Stimulated activated naive B cell treated with anti-CD40 and anti-IgM and Interleukin-4, amounts not matched to agents 10 μg/mL and 1 μg/mL and 100 μg/mL, for 72 hours (primary cell): ENCODE measurements at regions not wholly inside any gene's neighbourhood (a gene's known extent, or its start where the extent isn't known, plus 50 kb on each side); places are given as distances from the start of the nearest gene placed in this dataset.

Source experiments
- ATAC-seq, 2 donors: fragments of 150-1000 bp; cut with Tn5 transposase; replicated peaks; 2 replicates each; pipeline ENCODE4 v1.10.0; 2021; ENCODE audit warnings: moderate library complexity in 1 of 2
- DNase-seq: peaks from one replicate; pipeline ENCODE4 v3.0.0; 2021
- H3K27ac Mint-ChIP-seq: one replicate; pipeline ENCODE4 v1.8.0; 2022; ENCODE audit warnings: mild to moderate bottlenecking, mixed read lengths
- H3K27me3 Mint-ChIP-seq, 2 donors: one replicate each; pipeline ENCODE4 v1.8.0; 2022; ENCODE audit warnings: mixed read lengths in 2 of 2
- H3K36me3 Mint-ChIP-seq, 2 donors: one replicate each; pipeline ENCODE4 v1.8.0; 2022; ENCODE audit warnings: mixed read lengths in 2 of 2, mild to moderate bottlenecking in 1 of 2
- H3K4me1 Mint-ChIP-seq, 2 donors: one replicate each; pipeline ENCODE4 v1.8.0; 2022; ENCODE audit warnings: mixed read lengths in 2 of 2, mild to moderate bottlenecking in 1 of 2
- H3K4me3 Mint-ChIP-seq, 2 donors: one replicate each; pipeline ENCODE4 v1.8.0; 2022; ENCODE audit warnings: mild to moderate bottlenecking in 2 of 2, mixed read lengths in 2 of 2, moderate library complexity in 1 of 2
- H3K9me3 Mint-ChIP-seq, 2 donors: one replicate each; pipeline ENCODE4 v1.8.0; 2022; ENCODE audit warnings: mixed read lengths in 2 of 2, mild to moderate bottlenecking in 1 of 2

DNA sequence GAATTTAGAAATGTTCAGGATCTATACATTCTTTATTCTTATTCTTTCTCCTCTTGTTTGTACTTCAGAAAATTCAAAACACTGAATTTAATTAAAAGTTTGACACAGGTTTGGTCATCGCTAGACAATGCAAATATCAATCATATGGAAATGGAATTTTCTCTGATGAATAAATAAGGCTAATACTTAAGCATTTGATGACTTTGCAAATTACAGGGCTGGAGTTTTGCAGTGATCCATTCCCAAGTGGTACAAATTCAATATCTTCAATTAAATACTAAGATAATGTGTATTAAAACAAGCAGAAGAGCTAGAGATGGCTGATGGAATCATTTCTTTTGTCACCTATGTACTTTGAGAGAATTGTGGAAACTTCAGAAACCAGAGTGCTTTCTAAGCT, 439.6 kb downstream of the DYNC2H1 start:
- DNase-seq (no peak), ATAC-seq (no peak)
- Mint-ChIP-seq H3K9me3 (no peaks in the 10 kb centered on the region), H3K36me3 (no peaks in the 10 kb centered on the region), H3K4me1 (no peaks in the 10 kb centered on the region), H3K27ac (no peak overlapping the region), H3K4me3 (no peak overlapping the region), H3K27me3 (peaks cover 0 to 4% of the 10 kb centered on the region in 2 donors)

DNA sequence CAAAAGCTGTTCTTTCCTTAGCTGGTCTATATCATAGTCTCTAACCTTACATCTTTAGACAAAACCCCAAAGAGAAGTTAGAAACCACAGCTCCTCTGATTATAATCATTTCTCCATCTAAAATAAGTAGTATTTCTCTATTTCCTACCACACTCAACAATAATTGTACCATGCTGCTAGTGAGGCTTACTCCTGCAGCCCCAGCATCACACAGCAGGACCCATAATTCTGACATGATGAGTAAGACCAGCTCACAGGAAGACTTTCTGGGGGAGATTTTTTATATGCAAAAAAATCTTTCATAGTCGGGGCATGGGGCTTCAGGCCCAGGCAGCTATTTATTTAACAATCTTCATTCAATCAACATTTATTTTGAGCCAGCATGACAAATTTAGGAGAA, 441.6 kb downstream of the DYNC2H1 start:
- Mint-ChIP-seq H3K9me3 (no peaks in the 10 kb centered on the region), H3K27ac (no peak overlapping the region), H3K4me1 (no peaks in the 10 kb centered on the region), H3K4me3 (no peak overlapping the region), H3K36me3 (no peaks in the 10 kb centered on the region), H3K27me3 (peaks cover 0 to 4% of the 10 kb centered on the region in 2 donors)
- ATAC-seq (no peak), DNase-seq (no peak)

DNA sequence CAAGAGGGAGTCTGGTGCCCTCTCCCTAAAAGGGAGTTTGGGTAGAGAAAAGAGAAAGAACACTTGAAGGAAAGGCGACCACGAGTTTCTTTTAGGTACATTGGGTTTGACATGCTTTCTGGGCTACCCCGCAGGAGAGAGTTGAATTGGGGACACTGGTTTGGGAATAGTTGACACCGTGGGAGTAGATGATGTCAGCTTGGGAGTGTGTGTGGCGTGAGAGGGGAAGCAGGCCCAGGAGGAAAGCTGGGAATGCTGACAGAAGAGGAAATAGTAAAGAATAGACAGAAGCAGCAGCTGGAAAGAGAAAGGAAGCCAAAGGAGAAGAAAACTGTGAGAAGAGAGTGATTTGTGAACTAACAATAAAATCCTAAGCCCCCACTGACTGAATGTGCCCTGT, 442.9 kb downstream of the DYNC2H1 start:
- no peaks in the 10 kb centered on the region for H3K9me3 Mint-ChIP-seq
- H3K4me1 Mint-ChIP-seq: no peaks in the 10 kb centered on the region
- peaks cover 0 to 4% of the 10 kb centered on the region in 2 donors for H3K27me3 Mint-ChIP-seq
- no peak overlapping the region for H3K4me3 Mint-ChIP-seq
- H3K36me3 Mint-ChIP-seq: no peaks in the 10 kb centered on the region
- DNase-seq (no peak), ATAC-seq (no peak)
- H3K27ac Mint-ChIP-seq: no peak overlapping the region

DNA sequence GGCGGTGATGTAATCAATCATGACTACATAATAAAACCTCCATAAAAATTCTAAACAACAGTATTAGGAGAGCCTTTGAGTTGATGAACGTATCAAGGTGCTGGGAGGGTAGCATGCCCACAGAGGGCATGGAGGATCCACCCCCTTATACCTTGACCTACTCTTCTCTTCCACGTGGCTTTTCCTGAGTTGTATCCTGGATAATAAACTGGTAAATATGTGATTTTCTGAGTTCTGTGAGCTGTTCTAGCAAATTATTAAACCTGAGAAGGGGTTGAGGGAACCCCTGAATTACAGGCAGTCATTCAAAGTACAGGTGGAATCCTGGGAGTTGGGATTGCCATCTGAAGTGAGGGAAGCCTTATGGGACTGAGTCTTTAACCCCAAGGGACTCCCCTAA, 446.9 kb downstream of the DYNC2H1 start:
- Mint-ChIP-seq H3K27me3 (peaks cover 0 to 4% of the 10 kb centered on the region in 2 donors), H3K27ac (no peak overlapping the region), H3K4me1 (no peaks in the 10 kb centered on the region), H3K36me3 (no peaks in the 10 kb centered on the region), H3K9me3 (no peaks in the 10 kb centered on the region), H3K4me3 (no peak overlapping the region)
- ATAC-seq (no peak), DNase-seq (no peak)

DNA sequence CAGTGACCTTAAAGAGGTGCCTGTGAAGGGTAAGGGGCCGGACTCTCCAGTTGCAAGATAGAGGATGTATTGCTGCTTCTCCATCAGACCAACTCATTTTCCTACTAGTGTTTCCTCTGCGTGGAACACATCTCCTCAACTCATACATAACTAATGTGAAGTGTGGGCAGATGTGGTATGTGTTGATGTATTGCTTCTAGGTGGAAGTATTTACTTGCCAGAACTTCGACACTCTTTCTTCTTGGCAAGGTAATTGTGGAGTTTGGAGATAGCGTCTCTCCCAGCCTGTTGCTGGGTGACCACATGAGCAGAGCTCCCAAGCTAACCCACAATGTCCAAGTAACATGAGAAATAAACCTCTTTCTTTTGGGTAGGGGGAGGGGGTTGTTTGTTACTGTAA, 456.9 kb downstream of the DYNC2H1 start:
- Mint-ChIP-seq H3K4me1 (no peaks in the 10 kb centered on the region), H3K4me3 (no peak overlapping the region), H3K36me3 (no peaks in the 10 kb centered on the region), H3K27ac (no peak overlapping the region), H3K9me3 (peaks cover 0 to 5% of the 10 kb centered on the region in 2 donors), H3K27me3 (peaks cover 0 to 4% of the 10 kb centered on the region in 2 donors)
- ATAC-seq (no peak), DNase-seq (no peak)

DNA sequence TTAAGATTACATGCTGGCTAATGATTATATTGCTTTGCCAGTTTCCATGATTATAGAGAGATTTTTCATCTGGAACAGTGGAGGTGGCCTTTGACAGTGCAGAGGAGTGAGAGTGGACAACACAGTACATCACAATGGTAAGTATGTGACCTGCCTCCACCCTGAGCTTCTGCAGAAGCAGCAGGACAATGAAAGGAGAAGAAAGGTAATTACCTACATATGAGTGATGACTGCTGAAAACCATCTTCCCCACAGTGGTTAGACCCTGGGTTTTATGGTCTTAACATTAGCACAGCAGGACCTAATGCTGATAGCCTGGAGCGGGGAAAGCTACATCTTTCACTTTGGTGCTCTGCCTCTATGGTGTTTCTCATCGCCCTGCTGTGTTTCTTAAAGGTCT, 454.7 kb upstream of the DDI1 start:
- ATAC-seq (no peak), DNase-seq (no peak)
- H3K9me3 Mint-ChIP-seq: peaks cover 8 to 10% of the 10 kb centered on the region in 2 donors
- no peaks in the 10 kb centered on the region for H3K4me1 Mint-ChIP-seq
- H3K27ac Mint-ChIP-seq: no peak overlapping the region
- H3K27me3 Mint-ChIP-seq: peaks cover 0 to 8% of the 10 kb centered on the region in 2 donors
- H3K36me3 Mint-ChIP-seq: no peaks in the 10 kb centered on the region
- H3K4me3 Mint-ChIP-seq: no peak overlapping the region

DNA sequence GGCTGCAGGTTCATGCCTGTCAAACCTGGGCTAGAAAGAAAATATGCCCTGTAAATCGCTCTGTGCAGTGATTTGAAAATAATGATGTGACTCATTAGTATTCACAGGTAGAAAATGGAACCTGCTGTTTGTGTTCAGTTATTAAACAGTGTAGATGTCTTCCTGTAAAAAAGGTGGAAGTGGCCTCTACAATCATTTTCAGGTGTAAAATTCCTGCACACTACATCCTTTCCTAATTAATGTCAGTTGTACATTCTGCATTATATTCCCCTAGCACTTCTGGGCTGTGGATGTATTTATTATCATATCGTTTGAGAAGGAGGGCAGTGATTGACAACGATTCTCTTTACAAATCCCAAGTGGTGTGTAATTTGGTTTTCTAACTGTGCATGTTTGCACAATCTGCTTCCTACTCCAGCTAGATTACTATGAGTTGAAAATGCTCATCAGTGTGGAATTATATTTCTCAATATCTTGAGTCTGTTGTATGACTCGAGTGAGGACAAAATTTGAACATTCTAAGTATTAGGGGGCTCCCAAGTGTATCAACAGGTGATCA, 454.0 kb upstream of the DDI1 start:
- Mint-ChIP-seq H3K4me1 (no peaks in the 10 kb centered on the region), H3K27me3 (peaks cover 0 to 10% of the 10 kb centered on the region in 2 donors), H3K4me3 (no peak overlapping the region), H3K36me3 (no peaks in the 10 kb centered on the region), H3K27ac (no peak overlapping the region), H3K9me3 (peaks cover 8 to 10% of the 10 kb centered on the region in 2 donors)
- ATAC-seq: no peak
- no peak for DNase-seq

DNA sequence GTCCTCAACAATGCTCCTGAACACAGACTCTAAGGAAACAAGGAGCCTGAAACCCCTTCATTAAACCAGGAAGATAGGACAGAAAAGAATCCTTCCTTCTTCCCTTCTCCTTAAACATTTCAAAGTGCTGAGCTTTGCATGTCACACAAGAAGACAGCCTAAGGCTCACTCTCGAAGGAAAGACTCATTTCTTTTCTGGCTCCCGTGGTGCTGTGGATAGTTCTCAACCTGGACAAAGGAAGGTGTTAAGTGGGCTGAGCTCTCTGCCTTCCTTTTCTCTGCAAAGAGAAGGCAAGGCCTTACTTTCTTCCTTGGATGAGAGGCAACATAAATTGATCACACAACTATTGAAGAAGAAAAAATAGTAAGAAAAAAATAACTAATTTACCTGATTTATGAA, 452.4 kb upstream of the DDI1 start:
- no peak for DNase-seq
- Mint-ChIP-seq H3K36me3 (no peaks in the 10 kb centered on the region), H3K27me3 (peaks cover 0 to 10% of the 10 kb centered on the region in 2 donors)

DNA sequence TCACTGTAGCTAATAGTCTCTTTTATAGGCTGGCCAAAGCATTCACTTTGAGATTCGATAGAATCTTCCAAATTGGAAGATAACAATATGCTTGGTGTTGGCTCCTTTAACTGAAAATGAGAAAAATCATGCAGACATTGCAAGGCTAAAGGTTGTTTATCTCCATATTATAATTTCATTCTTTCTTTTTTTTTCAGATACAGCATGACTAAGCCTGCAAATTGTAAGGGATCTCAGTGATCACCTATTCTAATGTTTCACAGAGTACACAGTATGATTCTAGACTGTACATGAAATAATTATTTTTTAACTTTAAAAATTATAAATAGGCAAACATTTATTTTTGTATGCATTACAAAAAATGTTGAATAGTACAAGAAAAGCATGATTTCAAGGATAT, 451.7 kb upstream of the DDI1 start:
- H3K27ac Mint-ChIP-seq: no peak overlapping the region
- ATAC-seq: no peak
- H3K4me3 Mint-ChIP-seq: no peak overlapping the region
- H3K4me1 Mint-ChIP-seq: no peaks in the 10 kb centered on the region
- no peaks in the 10 kb centered on the region for H3K36me3 Mint-ChIP-seq
- no peak for DNase-seq
- H3K27me3 Mint-ChIP-seq: peaks cover 0 to 10% of the 10 kb centered on the region in 2 donors
- H3K9me3 Mint-ChIP-seq: peaks cover 6% of the 10 kb centered on the region in 2 donors

More for the DNA sequence above, 452.4 kb upstream of the DDI1 start:
- H3K4me1 Mint-ChIP-seq: no peaks in the 10 kb centered on the region
- no peak overlapping the region for H3K4me3 Mint-ChIP-seq
- peaks cover 8 to 9% of the 10 kb centered on the region in 2 donors for H3K9me3 Mint-ChIP-seq
- no peak for ATAC-seq
- H3K27ac Mint-ChIP-seq: no peak overlapping the region

DNA sequence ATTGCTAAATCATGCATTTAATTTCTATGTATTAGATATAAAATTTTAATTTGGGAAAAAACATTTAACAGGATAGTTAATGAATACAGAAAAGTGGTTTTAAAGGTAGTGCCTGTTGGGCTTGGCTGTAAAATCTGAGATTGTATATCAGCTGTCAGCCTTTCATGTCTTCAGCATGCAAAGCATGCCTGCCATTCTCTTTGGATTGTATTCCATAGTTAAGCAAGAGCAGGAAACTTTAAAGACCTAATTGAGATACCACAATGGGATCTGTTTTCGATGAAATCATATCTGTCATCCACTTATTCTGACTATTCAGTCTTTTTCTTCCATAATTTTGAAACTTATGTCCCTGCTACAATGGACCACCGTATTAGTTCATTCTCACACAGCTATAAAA, 451.0 kb upstream of the DDI1 start:
- no peaks in the 10 kb centered on the region for H3K4me1 Mint-ChIP-seq
- H3K27ac Mint-ChIP-seq: no peak overlapping the region
- H3K9me3 Mint-ChIP-seq: peaks cover 0 to 2% of the 10 kb centered on the region in 2 donors
- H3K36me3 Mint-ChIP-seq: no peaks in the 10 kb centered on the region
- no peak for ATAC-seq
- H3K27me3 Mint-ChIP-seq: peaks cover 0 to 10% of the 10 kb centered on the region in 2 donors
- DNase-seq: no peak
- no peak overlapping the region for H3K4me3 Mint-ChIP-seq

DNA sequence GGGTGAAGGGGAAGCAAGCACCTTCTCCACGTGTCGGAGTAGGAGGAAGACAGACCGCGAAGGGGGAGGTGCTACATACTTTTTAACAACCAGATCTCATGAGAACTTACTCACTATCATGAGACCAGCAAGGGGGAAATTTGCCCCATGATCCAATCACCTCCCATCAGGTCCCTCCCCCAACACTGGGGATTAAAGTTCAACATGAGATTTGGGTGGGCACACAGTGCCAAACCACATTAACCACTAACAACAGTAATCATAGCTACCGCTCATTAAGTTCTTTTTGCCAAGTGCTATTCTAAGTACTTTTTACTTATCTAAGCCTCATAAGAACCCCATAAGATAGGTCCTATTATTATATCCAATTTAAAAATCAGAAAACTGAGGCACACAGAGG, 450.5 kb upstream of the DDI1 start:
- Mint-ChIP-seq H3K27ac (no peak overlapping the region), H3K27me3 (peaks cover 0 to 10% of the 10 kb centered on the region in 2 donors), H3K4me1 (no peaks in the 10 kb centered on the region), H3K4me3 (no peak overlapping the region), H3K9me3 (no peaks in the 10 kb centered on the region), H3K36me3 (no peaks in the 10 kb centered on the region)
- DNase-seq: no peak
- no peak for ATAC-seq

DNA sequence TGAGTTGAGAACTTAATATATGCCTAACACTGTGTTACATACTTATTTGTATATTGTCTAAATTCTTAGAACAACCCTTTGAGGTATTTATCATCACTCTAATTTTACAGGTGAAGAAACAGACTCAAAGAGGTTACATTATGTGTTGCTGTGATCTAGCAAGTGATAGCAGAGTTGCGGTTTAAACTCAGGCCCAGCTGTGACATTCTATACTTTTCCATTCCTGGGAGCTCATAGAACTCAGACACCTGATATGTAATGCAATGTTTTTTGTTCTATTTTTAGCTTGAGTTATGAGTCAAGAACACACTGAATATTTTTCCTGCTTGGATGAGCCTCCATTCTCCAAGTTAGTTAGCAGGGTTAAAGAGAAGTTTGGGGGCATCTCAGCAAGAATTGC, 449.7 kb upstream of the DDI1 start:
- Mint-ChIP-seq H3K27ac (no peak overlapping the region), H3K36me3 (no peaks in the 10 kb centered on the region), H3K4me3 (no peak overlapping the region), H3K4me1 (no peaks in the 10 kb centered on the region), H3K9me3 (no peaks in the 10 kb centered on the region), H3K27me3 (peaks cover 0 to 10% of the 10 kb centered on the region in 2 donors)
- ATAC-seq: no peak
- DNase-seq: no peak

DNA sequence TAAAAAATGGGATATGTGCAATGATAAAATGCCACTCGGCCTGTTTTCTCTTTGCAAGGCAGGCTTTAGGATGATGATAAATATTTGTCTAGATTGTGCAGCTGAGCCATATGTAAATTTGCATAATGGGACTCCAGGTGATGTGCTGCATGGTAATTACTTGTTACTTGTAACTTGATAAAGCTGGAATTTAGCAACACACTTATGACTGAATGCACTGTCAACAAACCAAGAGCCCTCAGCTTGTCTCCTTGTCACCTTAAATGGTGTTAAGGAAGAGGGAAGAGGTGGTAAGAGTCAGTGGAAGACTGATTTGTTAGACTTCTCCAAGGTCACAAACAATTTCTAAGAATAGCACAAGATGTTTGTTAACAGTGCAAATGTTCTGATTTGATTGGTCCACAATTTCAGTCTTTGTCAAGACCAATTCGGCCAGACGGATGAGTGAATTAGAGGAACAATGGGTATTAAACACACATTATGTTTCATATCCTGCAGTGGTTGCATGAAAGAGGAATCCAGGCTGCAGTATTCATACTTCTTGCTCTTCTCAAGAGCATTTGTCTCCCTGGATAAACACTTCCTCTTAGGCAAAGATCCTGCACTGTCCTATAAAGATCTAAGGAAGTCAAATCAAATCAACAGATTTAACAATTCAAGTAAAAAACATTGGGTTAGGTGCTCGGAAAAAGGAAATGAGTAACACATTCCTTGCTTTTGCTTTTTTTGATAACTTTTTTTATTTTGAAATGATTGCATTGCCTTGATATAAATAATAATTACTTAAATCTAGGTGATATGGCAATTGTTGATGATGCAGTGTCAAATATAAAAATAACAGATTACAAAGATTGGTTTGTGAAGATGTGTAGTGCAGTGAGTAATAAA, 448.3 kb upstream of the DDI1 start:
- Mint-ChIP-seq H3K4me3 (no peak overlapping the region), H3K27me3 (peaks cover 0 to 10% of the 10 kb centered on the region in 2 donors), H3K36me3 (no peaks in the 10 kb centered on the region), H3K9me3 (no peaks in the 10 kb centered on the region), H3K27ac (no peak overlapping the region), H3K4me1 (no peaks in the 10 kb centered on the region)
- ATAC-seq: no peak
- no peak for DNase-seq

DNA sequence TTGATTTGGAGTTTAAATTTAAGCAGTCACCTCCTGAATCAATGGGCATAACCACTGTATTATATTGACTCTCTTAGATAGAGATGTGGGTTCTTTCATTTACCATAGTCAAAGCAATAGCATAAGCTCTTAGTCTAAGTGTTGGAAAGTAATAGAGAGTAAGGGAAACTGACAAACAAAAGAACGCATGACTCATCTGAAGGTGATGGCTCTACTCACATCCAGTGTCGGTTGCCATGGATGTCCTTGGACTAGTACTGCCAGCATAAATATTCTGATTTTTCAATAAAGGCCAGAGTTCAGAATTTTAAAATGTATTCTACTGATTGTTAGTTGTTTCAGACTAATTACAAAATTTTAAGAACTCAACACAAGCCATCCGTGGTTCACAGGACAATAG, 444.9 kb upstream of the DDI1 start:
- peaks cover 0 to 5% of the 10 kb centered on the region in 2 donors for H3K27me3 Mint-ChIP-seq
- ATAC-seq (no peak), DNase-seq (no peak)
- no peaks in the 10 kb centered on the region for H3K36me3 Mint-ChIP-seq
- H3K4me1 Mint-ChIP-seq: no peaks in the 10 kb centered on the region
- no peak overlapping the region for H3K27ac Mint-ChIP-seq
- no peak overlapping the region for H3K4me3 Mint-ChIP-seq
- peaks cover 0 to 2% of the 10 kb centered on the region in 2 donors for H3K9me3 Mint-ChIP-seq

DNA sequence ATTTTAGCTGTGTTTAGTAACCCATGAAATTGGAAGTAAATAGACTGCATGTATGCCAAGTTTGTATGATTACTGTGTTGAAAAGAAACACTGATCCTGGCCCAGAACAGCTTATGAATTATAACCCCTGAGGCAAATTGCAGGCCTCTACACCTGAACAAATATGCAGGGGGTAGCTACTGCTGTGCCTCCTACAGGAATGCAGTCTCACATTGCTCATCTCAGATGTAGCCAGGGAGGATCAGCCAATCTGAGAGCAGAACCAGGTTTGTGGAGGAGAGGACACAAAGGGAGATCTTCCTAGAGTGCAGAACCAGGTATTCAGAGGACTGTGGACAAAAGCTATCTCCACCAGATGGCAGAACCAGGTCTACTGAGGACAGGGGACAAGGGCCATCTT, 442.2 kb upstream of the DDI1 start:
- Mint-ChIP-seq H3K4me3 (no peak overlapping the region), H3K27ac (no peak overlapping the region), H3K27me3 (peaks cover 3 to 6% of the 10 kb centered on the region in 2 donors), H3K9me3 (peaks cover 0 to 2% of the 10 kb centered on the region in 2 donors), H3K4me1 (no peaks in the 10 kb centered on the region), H3K36me3 (no peaks in the 10 kb centered on the region)
- no peak for ATAC-seq
- no peak for DNase-seq
